ENCODE measurements at regions not wholly inside any gene's neighbourhood (a gene's known extent, or its start where the extent isn't known, plus 50 kb on each side); places are given as distances from the start of the nearest gene placed in this dataset.

GRCh38 chr16:82302042-82302727 is 132.2 kb upstream of the MPHOSPH6 start:
- no peak for DNase-seq

GRCh38 chr16:82301146-82301755 is 131.2 kb upstream of the MPHOSPH6 start:
- H3K9me3 ChIP-seq = no peaks in the 10 kb centered on the region
- intact Hi-C loops (cut with DNase I; ENCODE audit: low total_unique reads) = no loop called here
- H3K27ac ChIP-seq = no peak overlapping the region

More at GRCh38 chr16:82302042-82302727, 132.2 kb upstream of the MPHOSPH6 start:
- H3K4me1 ChIP-seq = peaks cover 0 to 24% (median 3%) of the 10 kb centered on the region in 4 donors
- intact Hi-C loops (cut with DNase I; ENCODE audit: low total_unique reads) = no loop called here
- no peaks in the 10 kb centered on the region for H3K36me3 ChIP-seq
- H3K27me3 ChIP-seq = no peaks in the 10 kb centered on the region
- no peaks in the 10 kb centered on the region for H3K9me3 ChIP-seq
- TF ChIP-seq CTCF (IDR thresholded peaks at IDR 0.05) = no peak
- H3K4me3 ChIP-seq = no peak overlapping the region
- H3K27ac ChIP-seq = peak overlapping the region; percentile 45 to 50

GRCh38 chr16:82300374-82300951 is 130.4 kb upstream of the MPHOSPH6 start:
- H3K27me3 ChIP-seq = no peaks in the 10 kb centered on the region
- H3K9me3 ChIP-seq = no peaks in the 10 kb centered on the region
- TF ChIP-seq CTCF (IDR thresholded peaks at IDR 0.05) = no peak
- peaks cover 0 to 20% (median 3%) of the 10 kb centered on the region in 4 donors for H3K4me1 ChIP-seq
- H3K36me3 ChIP-seq = no peaks in the 10 kb centered on the region
- intact Hi-C loops (cut with DNase I; ENCODE audit: low total_unique reads) = no loop called here
- H3K27ac ChIP-seq = no peak overlapping the region
- no peak overlapping the region for H3K4me3 ChIP-seq
- DNase-seq = no peak

More at GRCh38 chr16:82301146-82301755, 131.2 kb upstream of the MPHOSPH6 start:
- peaks cover 0 to 24% (median 3%) of the 10 kb centered on the region in 4 donors for H3K4me1 ChIP-seq
- H3K4me3 ChIP-seq = no peak overlapping the region
- TF ChIP-seq CTCF (IDR thresholded peaks at IDR 0.05) = no peak
- DNase-seq = no peak
- no peaks in the 10 kb centered on the region for H3K36me3 ChIP-seq
- no peaks in the 10 kb centered on the region for H3K27me3 ChIP-seq

GRCh38 chr16:82298472-82298871 is 128.4 kb upstream of the MPHOSPH6 start:
- no peak overlapping the region for H3K27ac ChIP-seq
- peaks cover 0 to 14% (median 3%) of the 10 kb centered on the region in 4 donors for H3K4me1 ChIP-seq
- no peak overlapping the region for H3K4me3 ChIP-seq
- intact Hi-C loops (cut with DNase I; ENCODE audit: low total_unique reads) = no loop called here
- no peaks in the 10 kb centered on the region for H3K36me3 ChIP-seq
- H3K27me3 ChIP-seq = no peaks in the 10 kb centered on the region
- no peak for TF ChIP-seq CTCF (IDR thresholded peaks at IDR 0.05)
- no peaks in the 10 kb centered on the region for H3K9me3 ChIP-seq
- no peak for DNase-seq

- no peaks in the 10 kb centered on the region for H3K4me1 ChIP-seq
- no peak overlapping the region for H3K27ac ChIP-seq
- H3K27me3 ChIP-seq = no peaks in the 10 kb centered on the region
- H3K4me3 ChIP-seq = no peak overlapping the region
- H3K36me3 ChIP-seq = no peaks in the 10 kb centered on the region
- TF ChIP-seq CTCF (IDR thresholded peaks at IDR 0.05) = no peak
- H3K9me3 ChIP-seq = no peaks in the 10 kb centered on the region
- no peak for DNase-seq
- intact Hi-C loops (cut with DNase I; ENCODE audit: low total_unique reads) = no loop called here
Observed at GRCh38 chr16:82295290-82296201, 125.5 kb upstream of the MPHOSPH6 start.
